ENCODE measurements at regions not wholly inside any gene's neighbourhood (a gene's known extent, or its start where the extent isn't known, plus 50 kb on each side); places are given as distances from the start of the nearest gene placed in this dataset.

GRCh38 chr9:73838871-73839270 lies 658.3 kb upstream of the RORB start:
- Histone ChIP-seq H3K36me3 (no peaks in the 10 kb centered on the region), H3K9me3 (no peaks in the 10 kb centered on the region), H3K27ac (no peak overlapping the region), H3K4me3 (no peak overlapping the region), H3K27me3 (no peaks in the 10 kb centered on the region), H3K4me1 (no peaks in the 10 kb centered on the region)
- intact Hi-C loops (cut with DNase I; ENCODE audit: low total_unique reads) = no loop called here
- TF ChIP-seq POLR2A (IDR thresholded peaks at IDR 0.05) (no peak), POLR2AphosphoS5 (IDR thresholded peaks at IDR 0.05) (no peak), EP300 (IDR thresholded peaks at IDR 0.05) (no peak)
- TF ChIP-seq, protein P1, sequence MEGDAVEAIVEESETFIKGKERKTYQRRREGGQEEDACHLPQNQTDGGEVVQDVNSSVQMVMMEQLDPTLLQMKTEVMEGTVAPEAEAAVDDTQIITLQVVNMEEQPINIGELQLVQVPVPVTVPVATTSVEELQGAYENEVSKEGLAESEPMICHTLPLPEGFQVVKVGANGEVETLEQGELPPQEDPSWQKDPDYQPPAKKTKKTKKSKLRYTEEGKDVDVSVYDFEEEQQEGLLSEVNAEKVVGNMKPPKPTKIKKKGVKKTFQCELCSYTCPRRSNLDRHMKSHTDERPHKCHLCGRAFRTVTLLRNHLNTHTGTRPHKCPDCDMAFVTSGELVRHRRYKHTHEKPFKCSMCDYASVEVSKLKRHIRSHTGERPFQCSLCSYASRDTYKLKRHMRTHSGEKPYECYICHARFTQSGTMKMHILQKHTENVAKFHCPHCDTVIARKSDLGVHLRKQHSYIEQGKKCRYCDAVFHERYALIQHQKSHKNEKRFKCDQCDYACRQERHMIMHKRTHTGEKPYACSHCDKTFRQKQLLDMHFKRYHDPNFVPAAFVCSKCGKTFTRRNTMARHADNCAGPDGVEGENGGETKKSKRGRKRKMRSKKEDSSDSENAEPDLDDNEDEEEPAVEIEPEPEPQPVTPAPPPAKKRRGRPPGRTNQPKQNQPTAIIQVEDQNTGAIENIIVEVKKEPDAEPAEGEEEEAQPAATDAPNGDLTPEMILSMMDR (IDR thresholded peaks at IDR 0.05) = no peak
- no peak for DNase-seq

GRCh38 chr9:73839471-73839870 lies 657.7 kb upstream of the RORB start:
- WGBS, 5 donors = 51 to 64% (median 60%) methylated on average over 2 of the region's 2 CpGs

DNA sequence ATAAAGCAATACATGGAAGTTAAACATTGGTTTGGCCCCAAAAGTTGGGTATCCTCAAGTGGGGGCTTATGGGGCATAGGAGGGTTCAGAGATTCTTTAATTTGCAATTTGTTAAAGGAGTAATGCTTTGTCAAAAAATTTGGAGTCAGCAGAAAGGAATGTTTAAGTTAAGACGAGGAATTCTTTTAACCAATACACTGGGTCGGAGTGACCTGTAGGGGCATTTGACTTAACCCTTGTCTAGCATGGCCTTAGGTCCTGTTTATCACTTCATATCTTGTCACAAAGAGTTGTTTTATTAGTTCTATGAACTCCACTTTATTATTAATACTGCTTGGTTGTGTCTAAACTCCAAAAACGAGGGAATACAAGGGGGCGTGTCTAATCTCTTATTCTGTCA lies 656.1 kb upstream of the RORB start:
- 67 to 74% (median 72%) methylated on average over 4 of the region's 4 CpGs for WGBS, 5 donors
- TF ChIP-seq, protein P1 (IDR thresholded peaks at IDR 0.05) = no peak
- TF ChIP-seq EP300 (IDR thresholded peaks at IDR 0.05) = no peak
- TF ChIP-seq POLR2AphosphoS5 (IDR thresholded peaks at IDR 0.05) = no peak
- no peak for TF ChIP-seq POLR2A (IDR thresholded peaks at IDR 0.05)
- H3K9me3 ChIP-seq = no peaks in the 10 kb centered on the region
- intact Hi-C loops (cut with DNase I; ENCODE audit: low total_unique reads) = no loop called here
- no peaks in the 10 kb centered on the region for H3K36me3 ChIP-seq
- DNase-seq = no peak
- no peak overlapping the region for H3K4me3 ChIP-seq
- H3K27ac ChIP-seq = no peak overlapping the region
- H3K27me3 ChIP-seq = no peaks in the 10 kb centered on the region
- no peaks in the 10 kb centered on the region for H3K4me1 ChIP-seq

More at GRCh38 chr9:73839471-73839870, 657.7 kb upstream of the RORB start:
- Histone ChIP-seq H3K27ac (no peak overlapping the region), H3K27me3 (no peaks in the 10 kb centered on the region), H3K36me3 (no peaks in the 10 kb centered on the region), H3K4me1 (no peaks in the 10 kb centered on the region), H3K9me3 (no peaks in the 10 kb centered on the region), H3K4me3 (no peak overlapping the region)
- no peak for TF ChIP-seq POLR2AphosphoS5 (IDR thresholded peaks at IDR 0.05)
- TF ChIP-seq, protein P1 (IDR thresholded peaks at IDR 0.05) = no peak
- no peak for TF ChIP-seq EP300 (IDR thresholded peaks at IDR 0.05)
- TF ChIP-seq POLR2A (IDR thresholded peaks at IDR 0.05) = no peak
- intact Hi-C loops (cut with DNase I; ENCODE audit: low total_unique reads) = no loop called here
- DNase-seq = no peak

DNA sequence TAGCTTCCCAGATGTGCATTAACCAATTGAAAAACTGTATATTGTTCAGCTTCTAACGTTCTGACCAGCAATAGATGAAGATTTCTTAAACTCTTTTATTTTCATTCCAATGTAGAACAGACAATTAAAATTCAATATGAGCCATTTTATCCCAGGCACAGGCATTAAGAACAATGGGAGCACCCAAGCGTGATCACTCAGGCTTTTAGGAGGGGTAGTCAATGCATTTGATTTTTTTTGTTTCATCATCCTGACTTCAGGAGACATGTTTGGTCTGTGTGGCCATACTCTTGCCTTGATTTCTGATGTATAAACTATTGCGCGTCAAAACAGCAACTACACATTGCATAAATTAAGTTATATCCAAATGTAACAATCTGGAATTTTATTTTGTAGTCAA lies 653.0 kb upstream of the RORB start:
- no peaks in the 10 kb centered on the region for H3K9me3 ChIP-seq
- no peak overlapping the region for H3K4me3 ChIP-seq
- DNase-seq = no peak
- intact Hi-C loops (cut with DNase I; ENCODE audit: low total_unique reads) = no loop called here
- no peak overlapping the region for H3K27ac ChIP-seq
- no peaks in the 10 kb centered on the region for H3K27me3 ChIP-seq
- no peaks in the 10 kb centered on the region for H3K4me1 ChIP-seq
- 83 to 89% (median 85%) methylated on average over 4 of the region's 4 CpGs for WGBS, 5 donors
- no peaks in the 10 kb centered on the region for H3K36me3 ChIP-seq
- TF ChIP-seq POLR2A (IDR thresholded peaks at IDR 0.05) (no peak), POLR2AphosphoS5 (IDR thresholded peaks at IDR 0.05) (no peak)
- TF ChIP-seq, protein P1 (IDR thresholded peaks at IDR 0.05) = no peak

All from stomach (tissue), 8 donors.